ENCODE measurements at regions not wholly inside any gene's neighbourhood (a gene's known extent, or its start where the extent isn't known, plus 50 kb on each side); places are given as distances from the start of the nearest gene placed in this dataset.

GRCh38 chr18:38313831-38314230 is 748.2 kb upstream of the CELF4 start:
- Histone ChIP-seq H3K23ac (ENCODE audit: insufficient read length) (no peak overlapping the region), H2BK20ac (ENCODE audit: low read length) (no peak overlapping the region), H3K79me1 (ENCODE audit: low read depth, low read length) (no peaks in the 10 kb centered on the region), H3K4ac (replicated peaks; ENCODE audit: insufficient read length, low read depth, low read length) (no peak overlapping the region), H4K5ac (ENCODE audit: insufficient read length, low read depth, low read length) (no peak overlapping the region), H3K27me3 (replicated peaks in 1 of 4; ENCODE audit: control insufficient read depth in 3 of 4, extremely low read depth in 1 of 4, insufficient read depth in 3 of 4, low read length in 3 of 4) (no peaks in the 10 kb centered on the region), H3K4me1 (replicated peaks in 1 of 4; ENCODE audit: control insufficient read depth in 3 of 4, insufficient read depth in 4 of 4, low read length in 3 of 4) (no peaks in the 10 kb centered on the region), H3K9me3 (ENCODE audit: insufficient read depth in 2 of 2, low read depth in 1 of 2, low read length in 1 of 2) (no peaks in the 10 kb centered on the region), H4K91ac (replicated peaks; ENCODE audit: insufficient read length, low read length) (no peak overlapping the region), H3K79me2 (ENCODE audit: control insufficient read depth in 1 of 2, insufficient read depth in 2 of 2, low read length in 2 of 2) (no peaks in the 10 kb centered on the region), H4K20me1 (replicated peaks in 1 of 2; ENCODE audit: control insufficient read depth in 1 of 2, insufficient read depth in 2 of 2, low read length in 2 of 2) (no peaks in the 10 kb centered on the region), H3K27ac (ENCODE audit: low read depth, low read length) (no peak overlapping the region), H2AFZ (ENCODE audit: low read length) (no peak overlapping the region), H3K18ac (ENCODE audit: extremely low read depth, low read length) (no peak overlapping the region), H2BK12ac (ENCODE audit: low read depth, low read length) (no peak overlapping the region), H3K23me2 (ENCODE audit: low read depth, low read length) (no peaks in the 10 kb centered on the region), H4K8ac (ENCODE audit: extremely low read depth, insufficient read depth, low read length) (no peak overlapping the region), H3K4me3 (ENCODE audit: extremely low read depth in 1 of 4, insufficient read depth in 2 of 4, low read depth in 3 of 4, low read length in 4 of 4) (no peak overlapping the region), H2BK5ac (ENCODE audit: low read depth, low read length) (no peak overlapping the region), H3K36me3 (ENCODE audit: control insufficient read depth in 2 of 4, insufficient read depth in 4 of 4, low read length in 3 of 4) (no peaks in the 10 kb centered on the region), H3K9ac (replicated peaks in 1 of 4; ENCODE audit: extremely low read depth in 1 of 4, low read depth in 3 of 4, low read length in 3 of 4) (no peak overlapping the region), H2BK120ac (replicated peaks; ENCODE audit: low read depth, low read length) (no peak overlapping the region), H3K14ac (ENCODE audit: insufficient read length) (no peak overlapping the region), H3K4me2 (ENCODE audit: insufficient read depth in 1 of 2, low read depth in 2 of 2, low read length in 2 of 2) (no peak overlapping the region), H2BK15ac (ENCODE audit: low read length) (no peak overlapping the region), H2AK5ac (ENCODE audit: low read depth, low read length) (no peak overlapping the region), H3K56ac (replicated peaks; ENCODE audit: insufficient read length, low read depth, low read length) (no peak overlapping the region)
- ChIA-PET POLR2A (ENCODE audit: partially characterized antibody) (no interaction called here), CTCF (ENCODE audit: partially characterized antibody) (interaction anchor here (0.5 to 1.2 kb wide), 2 partner anchors 16 to 20 kb away, joined by 3 to 4 read pairs; no protein-coding TSS in a partner anchor)
- DNase-seq (ENCODE audit: low read depth in 1 of 2, low spot score in 2 of 2) (no peak), FAIRE-seq (no peak)
- TF ChIP-seq CBX8 (IDR thresholded peaks at IDR 0.05; ENCODE audit: borderline replicate concordance, low read depth, low read length) (no peak), SIN3A (conservative IDR thresholded peaks at IDR 0.05 in 1 of 2, IDR thresholded peaks at IDR 0.05 in 1 of 2; ENCODE audit: low read depth in 1 of 2, low read length in 2 of 2) (no peak), HDAC6 (IDR thresholded peaks at IDR 0.05; ENCODE audit: low read depth, low read length) (no peak), SP2 (IDR thresholded peaks at IDR 0.05; ENCODE audit: low read length) (no peak), RNF2 (IDR thresholded peaks at IDR 0.05; ENCODE audit: borderline replicate concordance, low read depth, low read length, missing control alignments, poor library complexity, severe bottlenecking) (no peak), BACH1 (IDR thresholded peaks at IDR 0.05; ENCODE audit: low read length) (no peak), ATF3 (IDR thresholded peaks at IDR 0.05; ENCODE audit: insufficient read depth, low read depth, low read length) (no peak), RBBP5 (IDR thresholded peaks at IDR 0.05; ENCODE audit: borderline replicate concordance, low read depth, low read length) (no peak), BRCA1 (IDR thresholded peaks at IDR 0.05; ENCODE audit: low read depth, low read length) (no peak), POU5F1 (IDR thresholded peaks at IDR 0.05; ENCODE audit: low read depth, low read length) (no peak), PHF8 (conservative IDR thresholded peaks at IDR 0.05; ENCODE audit: low read depth, low read length) (no peak), EZH2 (IDR thresholded peaks at IDR 0.05; ENCODE audit: low read depth, low read length, severe bottlenecking) (no peak)

All from H1 (cell line).